22Rv1 (cell line): ENCODE measurements at regions not wholly inside any gene's neighbourhood (a gene's known extent, or its start where the extent isn't known, plus 50 kb on each side); places are given as distances from the start of the nearest gene placed in this dataset.

Experiments used
- ZFX ChIP-seq: fragments of 450-650 bp; IDR thresholded peaks from 2 replicates; pipeline ENCODE4 v1.6.1; 2017; ENCODE audit warnings: antibody characterized with exemption, borderline replicate concordance
- TF ChIP-seq, protein P1 (sequence below): fragments of 450-650 bp; IDR thresholded peaks from 2 replicates; pipeline ENCODE4 v1.5.1; 2017; ENCODE audit warnings: mild to moderate bottlenecking

DNA sequence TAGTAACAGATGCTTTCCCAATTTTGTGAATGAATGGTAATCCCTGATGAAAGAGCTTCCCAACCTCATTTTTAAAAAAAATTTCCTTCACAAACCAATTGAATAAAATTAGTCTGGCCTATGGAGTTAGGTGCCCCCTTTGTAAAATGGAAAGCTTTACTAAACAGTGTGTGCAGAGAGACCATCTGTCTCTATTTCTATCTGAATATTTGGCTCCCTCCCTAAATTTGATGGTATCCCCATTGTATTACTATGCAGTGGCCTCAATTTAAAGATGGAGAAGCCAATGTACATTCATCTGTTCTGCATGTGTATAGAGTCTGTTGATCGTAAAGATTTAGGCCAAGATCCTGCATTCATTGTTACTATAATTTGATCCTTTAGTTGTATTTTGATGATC, 397.7 kb upstream of the RGS6 start:
- TF ChIP-seq, protein P1, sequence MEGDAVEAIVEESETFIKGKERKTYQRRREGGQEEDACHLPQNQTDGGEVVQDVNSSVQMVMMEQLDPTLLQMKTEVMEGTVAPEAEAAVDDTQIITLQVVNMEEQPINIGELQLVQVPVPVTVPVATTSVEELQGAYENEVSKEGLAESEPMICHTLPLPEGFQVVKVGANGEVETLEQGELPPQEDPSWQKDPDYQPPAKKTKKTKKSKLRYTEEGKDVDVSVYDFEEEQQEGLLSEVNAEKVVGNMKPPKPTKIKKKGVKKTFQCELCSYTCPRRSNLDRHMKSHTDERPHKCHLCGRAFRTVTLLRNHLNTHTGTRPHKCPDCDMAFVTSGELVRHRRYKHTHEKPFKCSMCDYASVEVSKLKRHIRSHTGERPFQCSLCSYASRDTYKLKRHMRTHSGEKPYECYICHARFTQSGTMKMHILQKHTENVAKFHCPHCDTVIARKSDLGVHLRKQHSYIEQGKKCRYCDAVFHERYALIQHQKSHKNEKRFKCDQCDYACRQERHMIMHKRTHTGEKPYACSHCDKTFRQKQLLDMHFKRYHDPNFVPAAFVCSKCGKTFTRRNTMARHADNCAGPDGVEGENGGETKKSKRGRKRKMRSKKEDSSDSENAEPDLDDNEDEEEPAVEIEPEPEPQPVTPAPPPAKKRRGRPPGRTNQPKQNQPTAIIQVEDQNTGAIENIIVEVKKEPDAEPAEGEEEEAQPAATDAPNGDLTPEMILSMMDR = no peak
- TF ChIP-seq ZFX = no peak
